Brain pericyte (primary cell): ENCODE measurements at regions not wholly inside any gene's neighbourhood (a gene's known extent, or its start where the extent isn't known, plus 50 kb on each side); places are given as distances from the start of the nearest gene placed in this dataset.

Experiments used
- DNase-seq: peaks from one replicate; pipeline ENCODE4 v3.0.0-alpha.2; 2012; ENCODE audit warnings: low read depth, low spot score

DNA sequence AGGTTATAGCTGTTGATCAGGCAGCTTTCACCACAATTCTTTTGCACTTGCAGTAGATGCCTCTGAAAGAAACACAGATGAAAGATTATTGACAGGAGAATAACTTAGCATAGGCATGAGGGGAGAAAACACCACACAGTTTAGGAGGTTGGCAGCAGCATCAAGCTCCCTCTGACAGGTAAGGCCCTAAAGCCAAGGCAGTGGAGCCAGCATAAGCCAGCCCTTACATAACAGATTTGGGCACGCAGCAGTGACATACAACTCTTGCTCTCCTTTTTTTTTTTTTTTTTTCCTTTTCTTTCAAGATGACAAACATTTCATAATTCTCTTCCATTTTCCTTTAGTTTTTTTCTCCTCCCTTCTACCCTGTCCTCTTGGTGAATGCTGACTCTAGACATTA lies 257.6 kb upstream of the ADAMTSL1 start:
- no peak for DNase-seq

DNA sequence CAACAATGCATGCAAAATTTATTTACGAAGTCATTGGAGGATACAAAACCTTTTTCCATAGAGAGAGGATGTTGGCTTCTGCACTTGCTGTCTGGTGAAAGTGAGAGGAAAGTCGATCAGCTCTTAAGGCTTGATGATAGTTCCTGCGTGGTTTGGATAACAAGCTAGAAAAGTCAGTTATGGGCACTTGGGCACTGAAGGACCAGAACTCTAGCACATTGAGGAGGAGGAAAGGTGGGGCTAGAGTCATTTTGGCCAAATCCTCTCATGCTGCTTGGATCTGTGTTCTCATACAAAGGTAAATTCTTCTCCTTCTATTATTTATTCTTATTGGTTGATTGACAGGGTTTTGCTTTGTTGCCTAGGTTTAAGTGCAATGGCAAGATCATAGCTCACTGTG lies 245.9 kb upstream of the ADAMTSL1 start:
- DNase-seq: no peak

DNA sequence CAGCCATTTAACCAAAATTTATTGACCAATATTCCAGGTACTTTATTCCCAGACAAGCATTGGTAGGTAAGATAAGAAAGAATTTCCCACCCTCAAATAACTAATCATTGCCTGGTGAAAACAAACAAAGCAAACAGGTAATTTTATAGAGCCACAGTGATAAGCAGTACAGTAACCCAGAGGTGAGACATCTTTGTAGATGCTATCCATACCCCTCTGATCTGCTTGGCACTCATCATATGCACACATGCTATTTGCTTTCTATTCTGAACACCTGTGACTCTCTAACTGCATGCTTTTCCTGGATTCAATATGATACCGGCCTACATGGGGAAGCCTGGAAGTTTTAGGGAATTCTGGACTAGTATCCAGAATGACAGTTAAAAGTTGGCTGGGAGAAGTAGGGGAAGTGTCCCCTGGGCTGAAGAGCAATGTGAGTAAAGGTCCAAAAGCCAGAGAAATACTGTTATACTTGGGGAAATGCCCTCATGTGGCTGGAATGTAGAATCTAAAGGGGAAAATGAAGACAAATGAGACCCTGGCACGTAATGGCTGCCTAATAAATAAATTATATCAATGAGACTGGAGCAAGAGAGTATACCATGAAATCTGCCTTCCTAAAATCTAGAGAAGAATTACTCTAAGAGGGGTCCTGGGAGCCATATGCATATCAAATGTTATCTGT lies 243.8 kb upstream of the ADAMTSL1 start:
- DNase-seq: no peak

DNA sequence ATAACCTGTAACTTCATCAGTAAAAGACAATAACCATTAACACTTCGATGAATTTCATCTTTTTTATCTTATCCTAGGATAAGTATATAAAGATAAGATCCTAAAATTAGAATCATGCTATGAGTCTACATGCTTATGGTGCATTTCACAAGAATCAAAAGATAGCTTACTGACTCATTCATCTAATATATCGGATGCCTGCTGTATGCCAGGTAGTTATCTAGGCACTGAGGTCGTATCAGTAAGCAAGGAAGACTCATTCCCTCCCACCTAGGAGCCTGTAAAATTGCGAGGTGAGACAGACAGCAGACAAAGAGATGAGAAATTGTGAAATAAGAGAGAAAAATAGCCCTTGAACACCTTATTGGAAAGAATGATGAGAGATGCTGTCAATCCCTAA lies 240.6 kb upstream of the ADAMTSL1 start:
- no peak for DNase-seq

DNA sequence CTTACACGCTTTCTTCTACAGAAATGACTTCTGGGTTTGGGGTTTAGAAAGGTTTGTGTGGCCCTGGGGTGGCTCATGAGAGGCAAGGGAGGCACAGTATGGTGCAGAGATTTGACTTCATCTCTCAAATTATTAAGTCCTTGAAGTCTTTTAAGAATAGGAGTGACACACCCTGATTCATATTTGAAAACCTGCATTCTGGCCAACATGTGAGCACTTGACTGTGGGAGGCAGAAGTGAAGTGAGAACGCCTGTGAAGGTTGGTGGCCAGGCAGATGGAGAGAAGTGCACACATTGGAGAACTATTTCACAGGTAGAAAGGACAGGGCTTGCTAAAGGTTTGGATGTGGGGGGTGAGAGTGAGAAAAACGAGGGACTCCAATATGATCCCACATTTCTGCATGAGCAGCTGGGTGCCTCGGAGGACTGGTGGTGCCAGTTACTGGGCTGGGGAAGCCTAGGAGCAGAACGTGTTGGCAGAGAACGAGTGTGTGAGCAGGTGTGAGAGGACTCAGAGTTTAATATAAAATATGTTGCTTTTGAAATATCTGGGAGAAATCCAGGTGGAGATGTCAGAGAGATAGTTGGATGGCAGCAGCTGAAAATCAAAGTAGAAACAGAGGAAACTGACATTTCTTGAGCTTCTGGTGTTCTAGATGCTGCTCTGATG lies 240.0 kb upstream of the ADAMTSL1 start:
- DNase-seq: no peak

DNA sequence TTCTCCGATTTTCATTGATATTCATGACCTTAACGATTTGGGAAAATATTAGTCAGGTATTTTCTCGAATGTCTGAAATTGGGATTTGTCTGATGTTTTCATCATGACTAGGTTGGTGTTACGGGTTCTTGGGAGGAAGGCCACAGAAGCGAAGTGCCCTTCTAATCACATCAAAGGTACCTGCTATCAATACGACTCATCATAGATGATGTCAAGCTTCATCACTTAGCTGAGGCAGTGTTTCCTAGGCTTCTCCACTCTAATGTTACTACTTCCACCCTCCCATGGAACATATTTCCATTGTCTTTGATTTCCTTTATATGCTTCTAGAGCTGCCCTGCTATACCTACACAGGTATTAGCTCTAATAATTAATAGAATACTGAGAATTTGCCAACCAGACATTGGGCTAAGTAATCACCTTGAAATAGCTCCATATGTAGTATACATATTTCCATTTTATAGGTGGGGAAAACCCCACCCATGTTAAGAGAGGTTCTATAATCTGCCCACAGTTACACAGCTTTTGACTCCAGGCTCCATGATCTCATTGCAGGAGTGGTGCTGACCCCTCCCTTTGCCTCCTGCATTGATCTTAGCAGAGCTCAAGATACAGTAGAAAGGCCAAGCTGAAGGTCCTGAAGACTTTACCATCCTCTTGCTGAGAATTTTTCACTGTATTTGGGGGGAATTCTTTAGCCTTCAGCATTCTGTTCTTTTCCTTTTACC lies 238.6 kb upstream of the ADAMTSL1 start:
- no peak for DNase-seq

DNA sequence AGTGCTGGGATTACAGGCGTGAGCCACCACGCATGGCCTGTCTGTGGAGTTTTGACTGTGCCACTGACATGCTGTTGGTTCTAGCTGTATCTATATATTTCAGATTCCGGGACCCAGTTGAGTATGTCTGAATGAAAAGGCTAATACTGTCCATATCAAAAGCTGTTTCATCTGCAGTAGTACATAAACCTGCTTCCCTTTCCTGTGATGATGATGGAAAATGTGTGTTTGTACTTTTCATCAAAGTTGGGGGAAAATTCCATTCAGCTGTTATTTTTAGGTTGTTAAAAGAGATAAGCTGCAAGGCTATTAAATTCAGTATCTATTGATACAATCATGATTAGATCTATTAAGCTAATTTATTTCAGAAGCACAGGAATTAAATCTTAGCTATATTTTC lies 237.6 kb upstream of the ADAMTSL1 start:
- no peak for DNase-seq

DNA sequence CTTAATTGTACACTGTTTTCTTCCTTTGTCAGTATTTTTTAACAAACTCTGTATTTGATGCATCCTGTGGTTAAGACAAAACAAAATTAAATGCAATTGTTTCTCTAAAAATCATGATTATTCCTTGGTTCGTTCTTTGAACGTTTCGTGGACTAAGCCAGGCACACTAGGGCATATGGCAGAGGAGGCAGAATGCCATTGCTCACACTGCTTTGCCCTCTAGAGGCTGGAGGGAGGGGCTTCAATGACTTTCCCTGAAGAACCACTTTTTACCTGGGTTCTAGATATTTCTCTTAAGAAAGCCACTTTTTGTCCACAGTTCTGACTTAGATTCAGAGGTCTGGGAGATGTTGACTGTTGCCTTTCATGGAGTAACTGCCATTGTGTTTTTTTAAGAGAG lies 236.2 kb upstream of the ADAMTSL1 start:
- no peak for DNase-seq

DNA sequence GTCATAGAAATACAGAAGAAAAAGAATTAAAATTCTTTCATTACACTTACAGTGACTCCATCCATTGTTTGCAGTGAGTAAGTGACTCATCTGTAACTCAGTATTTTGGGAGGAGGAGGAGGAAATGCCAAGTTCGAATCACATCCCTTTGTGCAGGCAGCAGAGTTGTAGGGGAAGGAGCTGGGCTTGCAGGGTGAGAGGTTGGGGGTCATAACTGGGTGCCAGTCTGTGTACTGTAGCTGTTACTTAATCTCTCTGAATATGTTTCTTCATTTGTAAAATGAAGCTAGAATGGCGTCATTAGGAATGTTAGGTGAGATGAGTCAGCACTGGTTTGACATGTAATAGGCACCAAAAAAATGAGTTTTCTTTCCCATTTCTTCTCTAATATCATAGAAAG lies 235.7 kb upstream of the ADAMTSL1 start:
- DNase-seq: peak; percentile 32

DNA sequence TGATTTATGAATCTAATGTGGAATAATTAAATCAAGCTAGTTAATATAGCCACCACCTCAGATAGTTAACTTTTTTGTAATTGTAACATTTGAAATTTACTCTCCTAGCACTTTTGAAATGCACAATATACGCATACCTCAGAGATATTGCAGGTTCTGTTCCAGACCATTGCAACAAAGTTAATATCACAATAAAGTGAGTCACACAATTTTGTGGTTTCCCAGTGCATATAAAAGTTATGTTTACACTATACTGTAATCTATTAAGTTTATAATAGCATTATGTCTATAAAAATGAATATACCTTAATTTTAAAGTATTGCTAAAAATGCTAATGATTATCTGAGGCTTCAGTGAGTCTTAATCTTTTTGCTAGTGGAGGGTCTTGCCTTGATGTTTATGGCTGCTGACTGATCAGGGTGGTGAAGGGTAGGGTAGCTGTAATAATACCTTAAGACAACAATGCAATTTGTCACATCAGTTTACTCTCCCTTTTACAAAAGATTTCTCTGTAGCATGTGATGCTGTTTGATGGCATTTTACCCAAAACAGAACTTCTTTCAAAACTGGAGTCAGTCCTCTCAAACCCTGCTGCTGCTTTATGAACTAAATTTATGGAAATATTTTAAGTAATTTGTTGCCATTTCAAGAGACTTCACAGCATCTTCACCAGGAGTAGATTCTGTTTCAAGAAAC lies 235.1 kb upstream of the ADAMTSL1 start:
- DNase-seq: no peak

DNA sequence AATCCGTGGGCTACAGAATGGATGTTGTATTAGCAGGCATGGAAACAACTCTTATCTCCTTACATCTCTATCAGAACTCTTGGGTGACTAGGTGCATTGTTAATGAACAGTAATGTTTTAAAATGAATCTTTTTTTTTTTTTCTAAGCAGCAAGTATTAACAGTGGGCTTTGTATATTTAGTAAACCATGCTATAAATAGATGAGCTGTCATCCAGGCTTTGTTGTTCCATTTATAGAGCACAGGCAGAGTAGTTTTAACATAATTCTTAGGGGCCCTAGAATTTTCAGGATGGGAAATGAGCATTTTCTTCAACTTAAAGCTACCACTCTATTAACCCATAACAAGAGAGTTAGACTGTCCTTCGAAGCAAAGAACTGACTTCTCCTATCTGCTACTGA lies 233.7 kb upstream of the ADAMTSL1 start:
- DNase-seq: no peak

DNA sequence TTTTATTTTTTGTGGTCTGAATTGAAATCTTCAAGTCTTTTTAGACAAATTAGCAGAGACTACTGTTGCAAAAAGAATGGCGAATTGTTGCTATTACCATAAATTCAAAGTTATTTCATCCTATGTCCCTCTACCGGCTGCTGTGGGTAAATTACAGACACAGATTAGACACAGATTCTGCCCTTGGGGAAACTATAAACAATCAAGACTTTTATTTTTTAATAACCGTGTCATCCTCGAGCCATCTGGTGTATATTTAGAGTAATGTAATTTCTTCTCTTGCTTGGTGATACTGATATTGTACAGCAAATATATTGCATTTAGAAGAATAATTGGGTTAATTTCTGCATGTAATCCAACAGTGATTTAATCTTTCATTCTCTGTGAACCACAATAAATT lies 228.0 kb upstream of the ADAMTSL1 start:
- no peak for DNase-seq

DNA sequence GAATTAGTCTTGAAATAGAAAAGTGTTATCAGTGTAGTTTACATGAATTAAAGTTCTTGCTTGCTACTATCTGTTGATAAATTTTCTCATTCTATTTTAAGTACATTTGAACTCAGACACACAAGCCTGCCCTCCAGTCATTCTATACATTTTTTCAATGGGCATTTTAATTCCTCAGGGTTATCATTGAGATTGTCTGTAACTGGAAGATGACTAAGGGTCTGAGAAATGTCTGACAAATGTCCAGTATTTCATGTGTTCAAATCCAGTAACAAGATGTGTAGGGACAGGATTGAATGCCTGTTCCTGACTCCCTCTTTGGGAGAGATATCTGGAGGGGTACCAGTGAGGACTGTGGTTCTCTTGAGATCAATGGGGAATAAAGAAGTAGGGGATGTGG lies 223.9 kb upstream of the ADAMTSL1 start:
- no peak for DNase-seq

DNA sequence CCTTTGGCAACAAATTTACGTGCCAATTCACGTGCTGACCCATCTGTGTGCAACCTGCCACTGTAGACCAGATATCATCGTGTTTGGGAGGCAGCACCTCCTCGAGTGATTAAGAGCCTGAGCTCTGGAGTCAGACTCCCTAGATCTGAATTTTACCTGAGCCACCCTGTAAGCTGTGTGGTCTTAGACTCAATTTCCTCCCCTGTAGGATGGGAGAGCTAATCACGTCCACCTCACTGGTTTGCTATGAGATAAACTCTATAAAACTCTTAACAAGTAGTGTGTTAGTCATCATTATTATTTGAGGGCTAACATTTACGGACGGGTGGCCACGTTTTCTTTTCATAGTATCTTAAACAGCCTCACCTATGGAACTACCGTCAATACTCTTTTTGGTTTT lies 220.0 kb upstream of the ADAMTSL1 start:
- no peak for DNase-seq

DNA sequence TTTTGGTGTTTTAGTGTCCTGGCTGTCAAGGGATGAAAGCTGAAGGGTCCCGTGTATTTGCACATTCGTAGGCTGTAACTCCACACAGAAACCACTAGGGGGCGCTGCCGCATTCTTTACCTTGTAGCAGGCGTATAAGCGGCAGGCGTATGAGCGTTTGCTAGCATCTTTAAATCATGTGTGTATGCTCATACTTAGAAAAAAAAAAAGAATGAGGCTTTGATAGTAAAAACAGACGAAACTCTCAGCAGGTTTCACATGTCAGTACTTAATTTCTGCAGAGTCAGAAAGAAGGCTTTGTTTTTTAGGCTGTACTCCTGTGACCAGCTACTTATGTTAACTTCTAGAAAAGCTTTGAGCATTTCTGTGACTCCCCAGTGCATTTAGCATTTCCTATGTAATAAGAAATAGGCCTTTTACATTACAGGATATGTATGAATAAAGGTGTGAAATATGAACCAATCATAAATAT lies 218.8 kb upstream of the ADAMTSL1 start:
- DNase-seq: peak; percentile 58

DNA sequence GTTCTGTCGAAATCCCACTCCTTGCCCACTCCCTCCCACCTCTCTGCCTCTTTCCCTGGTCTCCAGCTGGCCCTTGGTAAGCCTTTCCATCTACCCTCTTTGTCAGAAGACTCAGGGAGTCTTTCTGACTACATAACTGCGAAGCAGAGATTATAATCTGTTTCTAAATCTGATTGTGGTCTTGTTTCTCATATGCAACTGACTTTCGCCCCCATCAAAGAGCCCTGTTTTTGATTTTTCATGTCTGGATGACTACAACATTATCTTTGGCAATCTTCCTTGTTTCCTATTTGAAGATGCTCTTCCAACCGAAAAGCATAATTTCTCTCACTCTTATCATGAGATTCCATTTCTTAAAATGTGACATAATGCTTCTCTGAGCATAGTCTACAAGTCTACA lies 218.2 kb upstream of the ADAMTSL1 start:
- no peak for DNase-seq

DNA sequence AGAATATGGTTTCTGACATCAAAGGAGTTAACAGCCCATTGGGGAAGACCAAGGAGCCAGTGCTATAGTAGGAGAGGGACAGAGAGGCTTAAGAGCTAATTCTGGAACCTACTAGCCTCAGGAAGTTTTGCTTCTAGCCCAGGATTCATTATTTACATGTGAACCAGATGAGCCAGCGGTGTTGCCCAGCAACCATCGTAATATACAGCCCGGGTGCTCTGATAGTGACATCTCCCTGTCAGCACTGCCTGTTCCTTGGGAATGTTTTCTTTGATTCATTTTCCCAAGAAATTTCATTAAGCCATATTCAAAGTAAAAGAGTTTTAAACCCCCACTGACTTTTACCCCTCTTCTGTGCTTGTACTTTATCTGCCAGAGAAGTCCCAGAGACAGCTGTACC lies 217.4 kb upstream of the ADAMTSL1 start:
- no peak for DNase-seq

DNA sequence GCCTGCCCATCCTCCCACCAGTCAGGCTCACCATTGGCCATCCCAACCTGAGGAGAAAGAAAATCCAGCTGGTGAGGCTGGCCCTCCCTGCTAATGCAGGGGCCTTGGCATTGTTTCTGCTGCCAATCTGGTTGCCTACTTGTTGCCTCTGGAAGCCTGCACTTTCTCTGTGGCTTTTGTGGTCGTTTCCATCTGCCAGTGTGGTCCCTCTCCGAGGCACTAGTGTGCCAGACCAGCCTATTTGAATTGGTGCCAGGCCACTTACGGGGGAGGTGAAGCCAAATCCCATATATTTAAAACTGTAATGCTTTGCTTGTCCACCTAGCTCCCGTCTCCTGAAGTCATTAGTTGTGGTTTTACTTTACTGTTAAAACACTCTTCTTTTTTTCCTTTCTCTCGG lies 213.4 kb upstream of the ADAMTSL1 start:
- DNase-seq: no peak

DNA sequence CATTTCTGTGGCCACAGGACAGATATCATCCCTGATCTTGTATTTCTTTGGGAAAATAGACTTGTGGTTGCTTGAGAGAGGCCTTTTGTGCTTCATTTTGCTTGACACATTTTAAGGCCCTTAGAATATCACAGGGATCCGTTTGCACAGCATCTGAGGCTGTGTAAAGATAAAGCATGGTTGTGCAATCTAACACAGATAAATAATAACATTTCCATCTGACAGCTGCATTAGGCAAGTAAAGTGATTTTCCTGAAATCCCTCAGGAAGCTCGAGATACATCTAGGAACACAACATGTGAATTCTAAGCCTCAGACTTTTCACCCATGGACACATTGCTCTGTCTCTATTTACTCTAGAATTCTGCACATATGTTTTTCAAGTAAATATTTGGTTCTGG lies 212.8 kb upstream of the ADAMTSL1 start:
- no peak for DNase-seq

DNA sequence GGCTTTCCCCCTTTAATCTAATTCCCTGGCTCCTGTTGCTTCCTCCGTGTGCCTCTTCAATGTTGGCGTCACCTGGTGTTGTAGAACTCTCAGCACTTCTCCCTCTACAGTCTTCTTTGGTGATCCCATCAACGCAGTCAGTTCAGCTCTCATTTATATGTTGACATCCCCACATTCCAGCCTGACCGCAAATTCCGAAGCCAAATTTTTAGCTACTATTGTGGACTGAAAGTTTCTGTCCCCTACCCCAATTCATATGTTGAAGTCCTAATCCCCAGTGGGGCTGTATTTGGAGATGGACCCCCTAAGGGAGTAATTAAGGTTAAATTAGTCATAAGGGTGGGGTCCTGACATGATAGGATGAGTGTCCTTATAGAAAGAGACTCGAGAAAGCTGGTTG lies 210.6 kb upstream of the ADAMTSL1 start:
- DNase-seq: no peak

DNA sequence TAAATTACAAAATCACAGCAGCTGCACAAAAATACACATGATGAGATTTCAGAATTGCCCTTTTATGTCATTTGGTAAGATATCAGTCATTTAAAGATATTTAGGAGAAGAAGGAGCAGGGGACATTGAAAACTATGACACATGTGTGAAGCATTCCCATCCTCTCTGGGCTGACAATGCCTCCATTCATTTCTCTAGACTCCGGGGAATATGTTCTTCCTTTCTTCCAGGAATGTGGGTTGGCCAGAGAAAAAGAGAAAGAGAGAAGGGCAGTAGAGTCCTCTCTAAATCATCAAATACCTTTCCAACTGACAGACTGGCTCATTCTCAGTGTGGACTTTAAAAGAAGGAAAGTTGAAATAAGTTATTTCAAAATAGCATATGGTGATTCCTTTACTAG lies 205.6 kb upstream of the ADAMTSL1 start:
- no peak for DNase-seq

DNA sequence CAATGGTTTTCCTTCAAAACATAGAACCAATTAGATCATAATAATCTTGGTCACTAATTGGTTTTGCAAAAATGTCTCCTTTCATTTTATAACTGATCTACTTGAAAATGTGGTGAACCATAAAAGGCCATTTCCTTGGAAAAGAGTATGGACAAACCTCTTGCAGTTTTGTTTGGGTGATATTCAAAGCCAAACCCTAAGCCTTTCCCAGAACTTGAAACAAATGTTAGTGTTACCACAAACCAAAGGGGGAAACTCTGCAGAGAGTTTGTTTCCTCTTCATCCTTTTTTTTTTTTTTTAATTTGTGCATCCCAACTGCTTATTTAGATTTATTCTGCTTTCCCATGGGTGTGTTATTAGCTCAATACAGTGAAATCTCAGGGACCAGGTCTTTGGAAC lies 204.4 kb upstream of the ADAMTSL1 start:
- no peak for DNase-seq
